ENCODE measurements at regions not wholly inside any gene's neighbourhood (a gene's known extent, or its start where the extent isn't known, plus 50 kb on each side); places are given as distances from the start of the nearest gene placed in this dataset.

DNA sequence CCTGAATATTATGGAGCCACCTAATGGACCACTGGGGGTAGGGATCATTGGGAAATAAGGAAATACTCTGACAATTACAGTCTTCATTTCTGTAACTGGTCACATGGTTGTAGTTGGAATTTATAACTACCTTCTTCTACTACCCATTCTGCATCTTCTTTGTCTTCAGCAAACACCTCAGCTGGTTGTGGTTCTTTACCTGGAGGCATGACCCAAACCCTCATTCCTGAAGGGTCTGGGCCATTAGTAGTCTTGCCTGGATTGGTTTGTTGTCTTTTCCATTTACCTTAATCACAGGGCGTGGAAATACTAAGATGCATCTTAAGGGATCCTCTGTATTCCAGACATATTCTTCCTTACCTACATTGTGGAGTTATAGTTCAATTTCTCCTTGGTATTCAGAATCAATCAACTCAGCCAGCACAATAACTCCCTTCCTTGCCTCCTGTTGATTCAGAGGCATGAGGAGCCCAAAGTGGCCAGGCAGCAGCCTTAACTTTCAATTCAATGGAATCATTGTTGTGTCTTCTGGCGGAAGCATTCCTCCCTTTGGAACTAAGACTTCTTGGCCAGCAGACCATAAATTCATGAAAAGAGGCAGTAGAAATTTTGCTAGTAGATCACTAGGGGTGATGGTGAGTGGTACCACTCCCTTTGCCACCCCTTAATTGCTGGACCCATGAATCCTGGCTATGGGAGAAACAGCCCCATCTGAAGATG is 75.7 kb upstream of the RAP2C start:
- TF ChIP-seq, protein P1, sequence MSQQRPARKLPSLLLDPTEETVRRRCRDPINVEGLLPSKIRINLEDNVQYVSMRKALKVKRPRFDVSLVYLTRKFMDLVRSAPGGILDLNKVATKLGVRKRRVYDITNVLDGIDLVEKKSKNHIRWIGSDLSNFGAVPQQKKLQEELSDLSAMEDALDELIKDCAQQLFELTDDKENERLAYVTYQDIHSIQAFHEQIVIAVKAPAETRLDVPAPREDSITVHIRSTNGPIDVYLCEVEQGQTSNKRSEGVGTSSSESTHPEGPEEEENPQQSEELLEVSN (IDR thresholded peaks at IDR 0.05; ENCODE audit: borderline replicate concordance in 1 of 2, extremely low read depth in 1 of 2, insufficient read depth in 1 of 2, insufficient read length in 1 of 2, low read depth in 1 of 2, low read length in 1 of 2, poor library complexity in 1 of 2, severe bottlenecking in 1 of 2) = no peak
- TF ChIP-seq CBX2 (IDR thresholded peaks at IDR 0.05; ENCODE audit: insufficient read depth, low read length, poor library complexity, severe bottlenecking) (no peak), PHF8 (IDR thresholded peaks at IDR 0.05; ENCODE audit: borderline replicate concordance, low read length) (no peak), RAD21 (CRISPR knock-in tag; conservative IDR thresholded peaks at IDR 0.05 in 1 of 2, IDR thresholded peaks at IDR 0.05 in 1 of 2) (no peak), GMEB1 (CRISPR knock-in tag; IDR thresholded peaks at IDR 0.05) (no peak), ARID3B (CRISPR knock-in tag; IDR thresholded peaks at IDR 0.05; ENCODE audit: borderline replicate concordance) (no peak)
- TF ChIP-seq, protein P2, sequence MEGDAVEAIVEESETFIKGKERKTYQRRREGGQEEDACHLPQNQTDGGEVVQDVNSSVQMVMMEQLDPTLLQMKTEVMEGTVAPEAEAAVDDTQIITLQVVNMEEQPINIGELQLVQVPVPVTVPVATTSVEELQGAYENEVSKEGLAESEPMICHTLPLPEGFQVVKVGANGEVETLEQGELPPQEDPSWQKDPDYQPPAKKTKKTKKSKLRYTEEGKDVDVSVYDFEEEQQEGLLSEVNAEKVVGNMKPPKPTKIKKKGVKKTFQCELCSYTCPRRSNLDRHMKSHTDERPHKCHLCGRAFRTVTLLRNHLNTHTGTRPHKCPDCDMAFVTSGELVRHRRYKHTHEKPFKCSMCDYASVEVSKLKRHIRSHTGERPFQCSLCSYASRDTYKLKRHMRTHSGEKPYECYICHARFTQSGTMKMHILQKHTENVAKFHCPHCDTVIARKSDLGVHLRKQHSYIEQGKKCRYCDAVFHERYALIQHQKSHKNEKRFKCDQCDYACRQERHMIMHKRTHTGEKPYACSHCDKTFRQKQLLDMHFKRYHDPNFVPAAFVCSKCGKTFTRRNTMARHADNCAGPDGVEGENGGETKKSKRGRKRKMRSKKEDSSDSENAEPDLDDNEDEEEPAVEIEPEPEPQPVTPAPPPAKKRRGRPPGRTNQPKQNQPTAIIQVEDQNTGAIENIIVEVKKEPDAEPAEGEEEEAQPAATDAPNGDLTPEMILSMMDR (IDR thresholded peaks at IDR 0.05 in 2 of 3, conservative IDR thresholded peaks at IDR 0.05 in 1 of 3; ENCODE audit: insufficient read depth in 2 of 3, low read depth in 1 of 3, low read length in 3 of 3) = no peak

All from K562 (cell line).